Testis (tissue), 2 donors: ENCODE measurements at regions not wholly inside any gene's neighbourhood (a gene's known extent, or its start where the extent isn't known, plus 50 kb on each side); places are given as distances from the start of the nearest gene placed in this dataset.
A peak's percentile ranks its signal among the peaks of the same experiment; 100 is the strongest.
"Not testable (repeated sequence)": the region's sequence is repeated elsewhere in the genome, so short reads cannot be mapped to it uniquely, and the experiment has no call there.

Experiments
- DNase-seq: peaks from one replicate; pipeline ENCODE4 v3.0.0-alpha.2; 2019
- H3K27ac ChIP-seq, 2 donors: fragments of 200-600 bp; sonication (generic); one replicate each; pipeline ENCODE4 v1.5.1; 2019
- H3K27me3 ChIP-seq: fragments of 200-600 bp; sonication (generic); one replicate; pipeline ENCODE4 v1.5.1; 2019
- H3K36me3 ChIP-seq: fragments of 200-600 bp; sonication (generic); one replicate; pipeline ENCODE4 v1.5.1; 2017; ENCODE audit warnings: low read depth; ENCODE audit errors: missing control alignments
- H3K4me1 ChIP-seq: fragments of 200-600 bp; sonication (generic); one replicate; pipeline ENCODE4 v1.5.1; 2019
- H3K4me3 ChIP-seq, 2 donors: fragments of 200-600 bp; sonication (generic); one replicate each; pipeline ENCODE4 v1.5.1; 2017 to 2019
- H3K9me3 ChIP-seq: fragments of 200-600 bp; sonication (generic); one replicate; pipeline ENCODE4 v1.5.1; 2017
- POLR2A ChIP-seq: fragments of 450-650 bp; IDR thresholded peaks from one replicate; pipeline ENCODE4 v1.6.1; 2017; ENCODE audit warnings: antibody characterized with exemption, mild to moderate bottlenecking, moderate library complexity
- WGBS, 2 donors: methylation state at CpG; one replicate each; pipeline ENCODE4 v1.1.5; 2018; 5-methylcytosine and 5-hydroxymethylcytosine counted together
- intact Hi-C: fragments of 100-400 bp; cut with DNase I; formaldehyde crosslinking; loops from one replicate; pipeline ENCODE4 v1.15.1; 2023; ENCODE audit warnings: low total_unique reads
- TF ChIP-seq, protein P1 (sequence below), 3 experiments: fragments of 450-650 bp in 2 of 3; fragments of 200-600 bp in 1 of 3; sonication (generic) in 1 of 3; IDR thresholded peaks; one replicate each; pipeline ENCODE4 v1.5.1; 2016 to 2019; ENCODE audit warnings: antibody characterized with exemption in 3 of 3, mild to moderate bottlenecking in 2 of 3, moderate library complexity in 1 of 3

DNA sequence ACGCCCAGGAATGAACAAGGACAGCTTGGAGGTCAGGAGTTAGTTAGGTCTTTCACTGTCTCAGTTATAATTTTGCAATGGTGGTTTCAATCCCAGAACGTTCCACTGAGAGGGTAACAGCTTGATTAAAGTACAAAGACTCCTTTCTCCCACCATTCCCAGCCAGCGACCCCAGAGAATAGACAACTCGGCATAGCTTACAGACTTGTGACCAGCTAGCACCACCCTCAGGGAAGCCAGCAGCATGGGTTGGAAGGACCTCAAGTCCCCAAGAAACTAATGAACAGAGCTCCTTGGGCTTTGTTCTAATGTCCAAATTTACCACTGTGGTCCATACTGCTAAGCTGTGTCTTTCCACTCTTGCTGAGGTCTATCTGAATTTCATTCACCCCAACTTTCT, 72.0 kb upstream of the MED14 start:
- intact Hi-C loops = no loop called here
- Histone ChIP-seq H3K36me3 (no peaks in the 10 kb centered on the region), H3K4me3 (no peak overlapping the region), H3K27me3 (no peaks in the 10 kb centered on the region), H3K4me1 (no peaks in the 10 kb centered on the region), H3K27ac (no peak overlapping the region), H3K9me3 (no peaks in the 10 kb centered on the region)
- DNase-seq = no peak
- TF ChIP-seq, protein P1, sequence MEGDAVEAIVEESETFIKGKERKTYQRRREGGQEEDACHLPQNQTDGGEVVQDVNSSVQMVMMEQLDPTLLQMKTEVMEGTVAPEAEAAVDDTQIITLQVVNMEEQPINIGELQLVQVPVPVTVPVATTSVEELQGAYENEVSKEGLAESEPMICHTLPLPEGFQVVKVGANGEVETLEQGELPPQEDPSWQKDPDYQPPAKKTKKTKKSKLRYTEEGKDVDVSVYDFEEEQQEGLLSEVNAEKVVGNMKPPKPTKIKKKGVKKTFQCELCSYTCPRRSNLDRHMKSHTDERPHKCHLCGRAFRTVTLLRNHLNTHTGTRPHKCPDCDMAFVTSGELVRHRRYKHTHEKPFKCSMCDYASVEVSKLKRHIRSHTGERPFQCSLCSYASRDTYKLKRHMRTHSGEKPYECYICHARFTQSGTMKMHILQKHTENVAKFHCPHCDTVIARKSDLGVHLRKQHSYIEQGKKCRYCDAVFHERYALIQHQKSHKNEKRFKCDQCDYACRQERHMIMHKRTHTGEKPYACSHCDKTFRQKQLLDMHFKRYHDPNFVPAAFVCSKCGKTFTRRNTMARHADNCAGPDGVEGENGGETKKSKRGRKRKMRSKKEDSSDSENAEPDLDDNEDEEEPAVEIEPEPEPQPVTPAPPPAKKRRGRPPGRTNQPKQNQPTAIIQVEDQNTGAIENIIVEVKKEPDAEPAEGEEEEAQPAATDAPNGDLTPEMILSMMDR (IDR thresholded peaks at IDR 0.05) = no peak
- no peak for TF ChIP-seq POLR2A
- WGBS, 2 donors = 29 to 51% methylated on average over 3 to 4 of the region's 4 CpGs

DNA sequence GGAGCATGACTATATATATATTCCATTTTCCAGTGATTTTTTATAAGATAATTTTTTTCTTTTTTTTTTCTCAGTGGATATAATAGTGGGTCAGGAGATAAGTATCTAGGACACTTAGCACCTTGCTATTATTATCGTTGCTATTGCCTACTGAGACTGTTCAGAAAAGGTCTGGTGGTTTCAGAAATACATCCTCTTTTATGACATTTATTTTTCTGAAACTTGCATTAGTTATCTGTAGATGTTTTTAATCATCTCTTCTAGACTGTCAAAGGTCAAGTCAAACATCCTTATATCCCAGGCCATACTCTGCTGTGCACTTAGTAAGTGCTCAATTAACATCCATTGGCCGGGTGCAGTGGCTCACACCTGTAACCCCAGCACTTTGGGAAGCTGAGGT, 72.9 kb upstream of the MED14 start:
- no peaks in the 10 kb centered on the region for H3K36me3 ChIP-seq
- DNase-seq = no peak
- no peaks in the 10 kb centered on the region for H3K9me3 ChIP-seq
- no peak overlapping the region for H3K27ac ChIP-seq
- WGBS, 2 donors = 88 to 92% methylated on average over 2 of the region's 2 CpGs
- intact Hi-C loops = no loop called here
- H3K27me3 ChIP-seq = no peaks in the 10 kb centered on the region
- no peak overlapping the region for H3K4me3 ChIP-seq
- TF ChIP-seq, protein P1 (IDR thresholded peaks at IDR 0.05) = no peak
- TF ChIP-seq POLR2A = no peak
- no peaks in the 10 kb centered on the region for H3K4me1 ChIP-seq

DNA sequence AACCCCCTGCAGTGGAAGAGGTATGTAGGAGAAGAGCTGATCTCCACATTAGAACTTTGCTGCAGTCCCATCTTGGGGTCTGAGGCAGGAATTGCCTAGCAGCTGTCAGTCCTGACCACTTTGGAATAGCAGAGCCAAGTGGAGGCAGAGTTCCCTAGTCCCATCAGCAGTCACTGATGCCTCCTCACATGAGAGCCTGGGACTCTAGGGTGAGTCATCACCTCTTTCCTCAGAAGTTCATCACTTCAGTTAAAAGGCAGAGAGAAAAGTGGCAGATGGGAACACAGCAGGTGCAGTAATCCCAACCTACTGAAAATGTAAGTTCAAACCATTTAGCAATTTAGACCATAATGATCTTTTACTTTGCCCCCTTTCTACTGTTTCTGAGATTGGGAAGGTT, 73.9 kb upstream of the MED14 start:
- H3K36me3 ChIP-seq = no peaks in the 10 kb centered on the region
- H3K4me1 ChIP-seq = no peaks in the 10 kb centered on the region
- no peak overlapping the region for H3K4me3 ChIP-seq
- TF ChIP-seq, protein P1 (IDR thresholded peaks at IDR 0.05) = no peak
- TF ChIP-seq POLR2A = no peak
- H3K27me3 ChIP-seq = no peaks in the 10 kb centered on the region
- intact Hi-C loops = no loop called here
- no peak for DNase-seq
- no peaks in the 10 kb centered on the region for H3K9me3 ChIP-seq
- H3K27ac ChIP-seq = no peak overlapping the region

DNA sequence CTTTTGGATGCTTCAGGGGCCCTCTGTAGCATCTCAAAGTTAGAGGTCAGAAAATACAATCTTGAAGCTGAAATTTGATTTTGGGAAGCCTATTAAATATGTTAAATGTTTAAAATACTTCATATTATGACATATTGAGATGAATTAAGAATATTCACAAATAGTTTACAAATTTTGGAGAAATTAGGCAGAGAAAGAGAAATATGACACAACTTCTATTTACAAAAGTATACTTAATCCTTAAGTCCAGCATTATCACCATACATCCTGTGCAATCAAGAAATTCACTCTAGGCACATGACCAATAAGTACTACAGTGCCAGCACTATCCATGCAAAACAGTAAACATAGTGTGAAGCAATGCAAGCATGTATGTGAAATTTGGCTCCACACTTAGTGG, 79.7 kb upstream of the MED14 start:
- H3K4me3 ChIP-seq, H3K27ac ChIP-seq, DNase-seq, H3K9me3 ChIP-seq, H3K36me3 ChIP-seq, H3K27me3 ChIP-seq, H3K4me1 ChIP-seq, intact Hi-C loops: not testable (repeated sequence)

DNA sequence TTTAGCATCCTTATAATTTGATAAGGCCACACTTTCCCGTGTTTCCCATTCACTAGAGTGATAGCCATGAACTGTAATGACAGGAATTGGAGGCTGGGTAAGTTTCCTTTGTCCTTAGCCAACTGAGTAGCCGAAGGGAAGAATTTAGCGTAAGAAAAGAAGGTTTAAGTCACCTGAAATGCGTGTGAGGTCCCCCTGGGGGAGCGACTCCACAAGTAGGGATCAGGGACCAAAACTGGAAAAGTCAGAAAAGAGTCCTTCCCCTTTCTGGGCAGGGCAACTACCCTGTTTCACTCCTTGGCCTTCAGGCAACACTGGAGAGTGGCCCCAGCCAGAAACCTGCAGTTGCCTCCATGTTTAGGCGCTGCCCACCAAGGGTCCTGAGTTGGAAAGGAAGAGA, 81.6 kb upstream of the MED14 start:
- Histone ChIP-seq H3K36me3 (no peaks in the 10 kb centered on the region), H3K4me3 (no peak overlapping the region), H3K4me1 (no peaks in the 10 kb centered on the region), H3K27me3 (no peaks in the 10 kb centered on the region), H3K9me3 (no peaks in the 10 kb centered on the region), H3K27ac (peak overlapping the region in 1 of 2 donors; percentile 41)
- 75 to 87% methylated on average over 5 to 6 of the region's 6 CpGs for WGBS, 2 donors
- no peak for DNase-seq
- no peak for TF ChIP-seq POLR2A
- TF ChIP-seq, protein P1 (IDR thresholded peaks at IDR 0.05) = no peak
- intact Hi-C loops = no loop called here
